Ascending aorta (tissue), 2 donors: ENCODE measurements at regions not wholly inside any gene's neighbourhood (a gene's known extent, or its start where the extent isn't known, plus 50 kb on each side); places are given as distances from the start of the nearest gene placed in this dataset.

Experiments
- DNase-seq, 2 donors: peaks; one replicate each; pipeline ENCODE4 v3.0.0-alpha.2; 2019; ENCODE audit warnings: low spot score in 2 of 2
- H3K27ac ChIP-seq, 2 donors: fragments of 200-600 bp; sonication (generic); one replicate each; pipeline ENCODE4 v1.5.1; 2016 to 2017; ENCODE audit warnings: mild to moderate bottlenecking in 1 of 2
- H3K27me3 ChIP-seq: fragments of 200-600 bp; sonication (generic); one replicate; pipeline ENCODE4 v1.5.1; 2017
- H3K36me3 ChIP-seq, 2 donors: fragments of 200-600 bp; sonication (generic); one replicate each; pipeline ENCODE4 v1.5.1; 2016
- H3K4me1 ChIP-seq, 2 donors: fragments of 200-600 bp; sonication (generic); one replicate each; pipeline ENCODE4 v1.5.1; 2016 to 2017; ENCODE audit warnings: mild to moderate bottlenecking in 1 of 2
- H3K4me3 ChIP-seq, 2 donors: fragments of 200-600 bp; sonication (generic); one replicate each; pipeline ENCODE4 v1.5.1; 2016 to 2017; ENCODE audit warnings: mild to moderate bottlenecking in 1 of 2
- H3K9me3 ChIP-seq, 2 donors: fragments of 200-600 bp; sonication (generic); one replicate each; pipeline ENCODE4 v1.5.1; 2016
- intact Hi-C: fragments of 100-400 bp; cut with DNase I; formaldehyde crosslinking; loops from one replicate; pipeline ENCODE4 v1.15.1; 2023
- TF ChIP-seq, protein P1 (sequence below), 3 experiments: fragments of 200-600 bp in 2 of 3; fragments of 450-650 bp in 1 of 3; sonication (generic) in 2 of 3; IDR thresholded peaks; one replicate each; pipeline ENCODE4 v1.5.1; 2016 to 2019; ENCODE audit warnings: antibody characterized with exemption in 3 of 3, mild to moderate bottlenecking in 1 of 3, moderate library complexity in 1 of 3

DNA sequence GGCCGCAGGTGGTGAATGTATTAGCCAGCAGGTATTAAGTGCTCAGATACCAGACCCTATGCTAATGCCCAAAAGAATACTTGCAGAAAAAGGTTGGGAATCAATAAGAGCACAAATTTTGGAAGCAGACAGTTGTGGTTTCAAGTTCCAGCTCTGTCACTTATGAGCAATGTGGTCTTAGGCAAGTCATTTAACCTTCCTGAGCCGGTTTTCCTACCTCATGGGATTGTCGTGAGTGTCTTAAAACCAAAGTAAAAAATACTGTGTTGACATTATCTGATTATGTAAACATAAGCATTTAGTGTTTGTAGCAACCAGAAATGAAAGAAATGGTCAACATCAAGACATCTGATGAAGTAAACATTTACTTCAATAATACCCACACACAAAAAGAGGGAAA, 93.0 kb upstream of the CHST9 start:
- Histone ChIP-seq H3K4me1 (no peaks in the 10 kb centered on the region), H3K27me3 (no peaks in the 10 kb centered on the region), H3K36me3 (no peaks in the 10 kb centered on the region), H3K9me3 (no peaks in the 10 kb centered on the region), H3K4me3 (no peak overlapping the region), H3K27ac (no peak overlapping the region)
- DNase-seq = no peak
- intact Hi-C loops = no loop called here
- TF ChIP-seq, protein P1, sequence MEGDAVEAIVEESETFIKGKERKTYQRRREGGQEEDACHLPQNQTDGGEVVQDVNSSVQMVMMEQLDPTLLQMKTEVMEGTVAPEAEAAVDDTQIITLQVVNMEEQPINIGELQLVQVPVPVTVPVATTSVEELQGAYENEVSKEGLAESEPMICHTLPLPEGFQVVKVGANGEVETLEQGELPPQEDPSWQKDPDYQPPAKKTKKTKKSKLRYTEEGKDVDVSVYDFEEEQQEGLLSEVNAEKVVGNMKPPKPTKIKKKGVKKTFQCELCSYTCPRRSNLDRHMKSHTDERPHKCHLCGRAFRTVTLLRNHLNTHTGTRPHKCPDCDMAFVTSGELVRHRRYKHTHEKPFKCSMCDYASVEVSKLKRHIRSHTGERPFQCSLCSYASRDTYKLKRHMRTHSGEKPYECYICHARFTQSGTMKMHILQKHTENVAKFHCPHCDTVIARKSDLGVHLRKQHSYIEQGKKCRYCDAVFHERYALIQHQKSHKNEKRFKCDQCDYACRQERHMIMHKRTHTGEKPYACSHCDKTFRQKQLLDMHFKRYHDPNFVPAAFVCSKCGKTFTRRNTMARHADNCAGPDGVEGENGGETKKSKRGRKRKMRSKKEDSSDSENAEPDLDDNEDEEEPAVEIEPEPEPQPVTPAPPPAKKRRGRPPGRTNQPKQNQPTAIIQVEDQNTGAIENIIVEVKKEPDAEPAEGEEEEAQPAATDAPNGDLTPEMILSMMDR (IDR thresholded peaks at IDR 0.05) = no peak

DNA sequence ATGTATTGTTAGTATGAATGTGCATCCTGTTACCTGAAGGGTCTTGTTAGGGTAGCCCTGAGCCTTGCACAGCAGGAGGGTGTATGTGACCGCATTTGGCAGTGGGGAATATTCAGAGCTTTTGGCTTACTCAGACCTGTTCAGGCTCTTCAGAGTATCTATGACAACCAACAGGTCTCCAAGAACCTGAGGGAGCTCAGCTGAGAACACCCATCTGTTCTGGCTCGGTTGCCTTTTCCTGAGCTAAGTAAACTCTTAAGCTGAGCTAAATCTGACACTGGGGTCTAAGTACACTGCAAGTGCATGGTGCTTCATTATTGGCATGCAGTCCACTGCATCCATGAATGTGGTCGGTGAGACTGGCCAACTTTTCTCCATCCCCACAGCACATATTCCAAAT, 92.4 kb upstream of the CHST9 start:
- no peaks in the 10 kb centered on the region for H3K9me3 ChIP-seq
- TF ChIP-seq, protein P1 (IDR thresholded peaks at IDR 0.05) = no peak
- H3K4me1 ChIP-seq = no peaks in the 10 kb centered on the region
- H3K36me3 ChIP-seq = no peaks in the 10 kb centered on the region
- no peak for DNase-seq
- H3K27me3 ChIP-seq = no peaks in the 10 kb centered on the region
- no peak overlapping the region for H3K27ac ChIP-seq
- intact Hi-C loops = no loop called here
- no peak overlapping the region for H3K4me3 ChIP-seq

DNA sequence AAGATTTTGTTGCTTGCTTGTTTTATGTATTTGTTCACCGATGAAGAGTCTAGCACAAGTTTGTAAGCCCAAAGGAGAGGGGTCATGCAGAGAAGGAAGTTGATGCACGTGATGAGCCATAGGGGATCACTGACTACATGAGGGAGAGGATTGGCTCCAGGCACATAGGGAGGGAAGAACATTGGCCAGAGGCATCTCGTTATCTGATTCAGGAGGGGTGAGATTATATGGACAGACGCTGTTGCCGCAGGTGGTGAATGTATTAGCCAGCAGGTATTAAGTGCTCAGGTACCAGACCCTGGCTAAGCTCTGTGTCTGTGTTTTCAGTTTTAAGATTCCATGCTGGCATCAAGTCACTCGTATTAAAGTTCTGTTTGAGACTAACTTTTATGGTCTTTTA, 91.8 kb upstream of the CHST9 start:
- TF ChIP-seq, protein P1 (IDR thresholded peaks at IDR 0.05) = no peak
- Histone ChIP-seq H3K4me1 (no peaks in the 10 kb centered on the region), H3K9me3 (no peaks in the 10 kb centered on the region), H3K36me3 (no peaks in the 10 kb centered on the region), H3K27ac (no peak overlapping the region), H3K27me3 (no peaks in the 10 kb centered on the region), H3K4me3 (no peak overlapping the region)
- intact Hi-C loops = no loop called here
- no peak for DNase-seq

DNA sequence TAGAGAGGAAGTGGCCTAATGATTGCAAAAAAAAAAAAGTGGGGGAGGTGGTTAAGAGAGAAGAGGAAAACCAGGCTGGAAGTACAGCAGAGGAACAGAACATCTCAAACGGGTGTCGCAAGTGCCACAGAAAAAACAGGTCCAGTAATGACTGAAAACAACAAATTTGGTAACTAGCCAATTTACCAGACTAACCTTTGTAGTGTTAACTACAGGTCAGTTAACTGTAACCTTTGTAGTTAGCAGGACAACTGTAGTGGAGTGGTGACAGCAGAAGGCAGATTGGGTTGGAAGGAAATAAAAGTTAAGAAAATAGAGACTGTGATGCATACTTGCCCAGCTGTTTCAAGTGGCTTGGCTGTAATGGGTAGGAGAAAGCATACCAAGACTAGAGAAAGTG, 91.4 kb upstream of the CHST9 start:
- TF ChIP-seq, protein P1 (IDR thresholded peaks at IDR 0.05) = no peak
- no peak overlapping the region for H3K27ac ChIP-seq
- no peaks in the 10 kb centered on the region for H3K36me3 ChIP-seq
- H3K27me3 ChIP-seq = no peaks in the 10 kb centered on the region
- H3K4me1 ChIP-seq = no peaks in the 10 kb centered on the region
- intact Hi-C loops = no loop called here
- H3K9me3 ChIP-seq = no peaks in the 10 kb centered on the region
- no peak for DNase-seq
- H3K4me3 ChIP-seq = no peak overlapping the region

DNA sequence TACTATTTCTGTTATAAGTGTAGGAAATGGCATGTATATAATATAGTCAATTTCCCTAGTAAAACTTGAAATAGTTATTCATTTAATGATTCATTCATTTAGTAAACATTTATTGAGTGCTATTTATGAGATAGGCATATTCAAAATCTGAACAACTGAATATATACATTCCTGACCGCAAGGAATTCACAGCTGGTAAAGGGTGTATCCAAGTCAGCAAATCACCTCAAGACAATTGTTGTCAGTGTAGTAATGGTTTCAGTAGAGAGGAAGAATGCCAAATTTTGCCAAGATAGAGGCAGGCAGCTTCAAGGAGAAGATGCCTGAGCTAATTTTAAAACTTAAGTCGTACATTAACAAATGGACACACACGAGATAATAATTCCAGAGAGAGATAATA, 89.8 kb upstream of the CHST9 start:
- DNase-seq = no peak
- TF ChIP-seq, protein P1 (IDR thresholded peaks at IDR 0.05) = no peak
- H3K4me1 ChIP-seq = no peaks in the 10 kb centered on the region
- no peaks in the 10 kb centered on the region for H3K36me3 ChIP-seq
- no peaks in the 10 kb centered on the region for H3K27me3 ChIP-seq
- intact Hi-C loops = no loop called here
- no peaks in the 10 kb centered on the region for H3K9me3 ChIP-seq
- no peak overlapping the region for H3K4me3 ChIP-seq
- no peak overlapping the region for H3K27ac ChIP-seq

DNA sequence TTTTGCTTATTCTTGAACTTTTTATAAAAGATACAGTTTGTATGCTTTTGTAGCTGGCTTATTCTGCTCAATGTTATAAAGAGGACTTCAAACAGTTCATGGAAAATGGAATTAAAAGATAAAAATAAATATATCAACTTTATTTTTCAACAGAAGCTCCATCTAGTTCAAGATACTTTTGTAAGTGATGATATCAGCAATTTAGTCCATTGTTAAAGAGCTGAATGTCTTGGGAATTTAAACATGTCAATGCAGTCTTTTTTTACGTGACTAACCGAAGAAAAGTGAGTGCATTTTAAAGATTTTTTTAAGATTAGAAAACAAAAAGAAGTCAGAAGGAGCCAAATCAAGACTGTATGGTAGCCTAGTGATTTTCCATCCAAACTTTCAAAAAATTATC, 85.4 kb upstream of the CHST9 start:
- H3K36me3 ChIP-seq = no peaks in the 10 kb centered on the region

More for the DNA sequence above, 85.4 kb upstream of the CHST9 start:
- no peak for DNase-seq
- intact Hi-C loops = no loop called here
- H3K4me3 ChIP-seq = no peak overlapping the region
- no peaks in the 10 kb centered on the region for H3K9me3 ChIP-seq
- H3K27me3 ChIP-seq = no peaks in the 10 kb centered on the region
- H3K27ac ChIP-seq = no peak overlapping the region
- TF ChIP-seq, protein P1 (IDR thresholded peaks at IDR 0.05) = no peak
- H3K4me1 ChIP-seq = no peaks in the 10 kb centered on the region
